NCI-H2029 treated with DMSO at 0.1 percent for 48 hours (cell line): ENCODE measurements at regions not wholly inside any gene's neighbourhood (a gene's known extent, or its start where the extent isn't known, plus 50 kb on each side); places are given as distances from the start of the nearest gene placed in this dataset.

ENCODE experiments used
- DNase-seq: peaks from one replicate; lab custom pipeline; 2025; lab: John Stamatoyannopoulos, UW

DNA sequence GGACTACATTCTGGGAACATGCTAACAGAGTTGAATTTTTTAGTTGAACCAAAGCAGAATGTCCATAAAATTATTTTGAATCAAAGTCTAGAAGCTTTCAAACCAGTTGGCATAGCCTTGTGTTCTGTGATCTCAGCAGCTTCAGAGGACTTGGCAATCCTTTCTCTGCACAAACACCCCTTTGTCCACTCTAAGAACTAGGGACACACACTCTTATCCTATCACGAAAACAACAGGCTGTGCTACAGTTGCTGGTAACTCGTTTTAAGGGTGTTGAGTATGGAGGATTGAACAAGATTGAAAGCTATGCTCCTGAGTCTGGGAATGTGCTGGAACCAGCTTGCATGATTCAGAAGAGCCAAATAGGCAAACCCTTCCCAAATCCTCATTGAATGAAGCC, 76.4 kb upstream of the PRSS58 start:
- DNase-seq = no peak

DNA sequence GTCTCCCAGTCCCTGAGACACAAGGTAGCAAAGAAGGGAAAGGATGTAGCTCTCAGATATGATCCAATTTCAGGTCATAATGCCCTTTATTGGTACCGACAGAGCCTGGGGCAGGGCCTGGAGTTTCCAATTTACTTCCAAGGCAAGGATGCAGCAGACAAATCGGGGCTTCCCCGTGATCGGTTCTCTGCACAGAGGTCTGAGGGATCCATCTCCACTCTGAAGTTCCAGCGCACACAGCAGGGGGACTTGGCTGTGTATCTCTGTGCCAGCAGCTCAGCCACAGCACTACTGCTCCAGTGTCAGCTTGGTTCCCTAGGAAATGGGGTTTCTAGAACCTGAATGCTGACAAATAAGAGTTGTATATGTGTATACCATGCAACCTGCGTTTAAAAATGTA, 74.6 kb upstream of the PRSS58 start:
- DNase-seq = no peak

DNA sequence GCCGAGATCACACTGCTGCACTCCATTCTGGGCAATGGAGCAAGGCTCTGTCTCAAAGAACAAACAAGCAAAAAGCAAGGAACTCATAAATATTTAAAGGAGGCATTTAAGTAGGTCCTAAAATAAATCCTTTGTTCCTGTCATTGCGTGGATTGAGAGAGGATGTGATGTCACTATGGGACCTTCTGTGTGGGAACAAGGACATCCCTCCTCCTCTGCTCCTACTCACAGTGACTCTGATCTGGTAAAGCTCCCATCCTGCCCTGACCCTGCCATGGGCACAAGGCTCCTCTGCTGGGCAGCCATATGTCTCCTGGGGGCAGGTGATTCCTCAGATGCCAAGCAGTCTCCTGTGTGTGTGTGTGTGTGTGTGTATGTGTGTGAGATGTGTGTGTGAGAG, 74.1 kb upstream of the PRSS58 start:
- DNase-seq = no peak

DNA sequence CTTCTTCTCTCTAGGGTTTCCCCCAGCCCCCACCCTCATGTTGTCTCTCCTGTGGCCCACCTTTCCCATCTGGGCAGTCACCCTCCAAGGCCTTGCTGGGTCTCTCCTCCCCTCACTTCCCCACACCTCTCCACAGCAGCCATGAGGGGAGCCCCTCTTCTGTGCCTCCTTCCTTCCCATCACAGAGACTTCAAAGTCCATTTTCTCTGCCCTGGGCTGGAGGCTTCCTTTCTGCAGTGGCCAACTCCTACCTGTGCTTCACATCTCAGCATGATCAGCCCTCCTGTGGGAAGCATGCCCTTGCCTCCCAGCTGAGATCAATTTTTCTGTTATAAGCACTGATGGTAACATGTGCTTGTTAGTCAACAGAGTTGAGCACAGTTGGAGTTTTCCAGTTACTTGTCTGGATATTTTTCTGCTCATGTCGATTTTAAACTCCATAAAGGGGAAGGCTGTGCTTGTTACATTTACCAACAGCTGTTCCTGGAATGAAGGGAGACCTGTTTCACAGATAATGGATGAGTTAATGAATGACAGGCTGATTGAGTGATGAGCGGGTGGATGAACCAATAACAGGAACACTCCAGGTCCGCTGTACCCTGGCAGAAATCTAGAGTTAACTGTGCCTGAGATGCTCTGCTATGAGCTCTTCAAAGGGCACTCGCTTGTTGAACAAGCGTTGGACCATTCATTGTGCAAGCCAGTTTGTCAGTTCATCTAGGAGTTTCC, 71.4 kb upstream of the PRSS58 start:
- DNase-seq = no peak

DNA sequence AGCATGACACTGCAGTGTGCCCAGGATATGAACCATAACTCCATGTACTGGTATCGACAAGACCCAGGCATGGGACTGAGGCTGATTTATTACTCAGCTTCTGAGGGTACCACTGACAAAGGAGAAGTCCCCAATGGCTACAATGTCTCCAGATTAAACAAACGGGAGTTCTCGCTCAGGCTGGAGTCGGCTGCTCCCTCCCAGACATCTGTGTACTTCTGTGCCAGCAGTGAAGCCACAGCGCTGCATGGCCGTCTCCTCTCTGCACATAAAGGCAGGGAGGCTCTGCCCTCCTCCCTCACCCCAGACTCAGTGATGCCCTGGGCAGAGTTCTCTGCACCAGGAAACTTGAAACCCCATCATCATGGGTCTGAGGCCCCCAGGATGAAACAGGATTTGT, 70.7 kb upstream of the PRSS58 start:
- DNase-seq = no peak

DNA sequence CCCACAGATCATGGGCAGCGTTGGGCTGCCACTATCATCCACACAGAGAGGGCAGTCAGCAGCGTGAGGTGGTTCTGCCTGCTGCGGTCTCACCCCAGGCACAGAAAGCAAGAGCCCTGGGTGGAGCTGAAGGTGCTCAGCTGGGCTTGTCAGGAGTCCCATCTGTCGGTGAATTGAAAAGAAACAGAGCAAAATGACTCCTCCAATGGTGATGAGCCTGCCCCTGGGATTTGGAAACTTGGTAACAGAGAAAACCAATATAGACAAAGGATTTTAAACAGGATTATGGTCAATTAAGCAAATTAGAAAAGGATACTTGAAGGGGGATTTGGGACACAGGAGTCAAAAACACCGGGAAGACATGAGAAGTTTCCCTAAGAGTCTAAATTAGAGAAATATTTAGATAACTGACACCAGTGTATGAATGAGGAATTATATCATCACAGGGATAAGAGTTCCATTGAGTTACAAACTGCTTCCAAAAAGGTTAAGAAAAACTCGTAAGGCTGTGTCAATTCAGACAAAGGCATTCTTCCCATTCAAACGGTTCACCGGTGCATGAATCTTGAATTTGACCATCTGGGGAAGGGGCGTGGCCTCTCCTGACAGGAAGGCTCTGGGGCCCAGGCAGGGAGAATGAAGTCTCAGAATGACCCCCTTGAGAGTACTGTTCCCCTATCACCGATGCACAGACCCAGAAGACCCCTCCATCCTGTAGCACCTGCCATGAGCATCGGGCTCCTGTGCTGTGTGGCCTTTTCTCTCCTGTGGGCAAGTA, 70.0 kb upstream of the PRSS58 start:
- no peak for DNase-seq

DNA sequence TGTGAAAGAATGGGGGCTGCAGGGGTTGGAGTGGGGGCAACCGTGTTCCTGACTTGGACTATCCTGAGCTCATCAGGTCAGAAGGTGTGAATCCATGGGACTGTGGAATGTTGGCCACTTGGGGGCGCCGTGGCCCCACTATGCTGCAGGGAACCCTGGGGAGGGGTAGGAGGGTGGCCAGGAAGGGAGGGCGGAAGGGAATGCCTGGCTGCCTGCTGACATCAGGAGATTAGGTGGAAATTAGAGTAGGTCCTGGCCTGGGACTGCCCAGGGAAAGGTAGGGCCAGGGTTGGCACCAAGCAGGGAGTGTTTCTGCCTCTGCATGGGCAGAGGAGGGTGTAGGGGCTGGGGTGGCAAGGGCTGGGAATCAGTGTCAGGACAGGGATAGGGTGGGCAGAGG, 65.8 kb upstream of the PRSS58 start:
- no peak for DNase-seq

DNA sequence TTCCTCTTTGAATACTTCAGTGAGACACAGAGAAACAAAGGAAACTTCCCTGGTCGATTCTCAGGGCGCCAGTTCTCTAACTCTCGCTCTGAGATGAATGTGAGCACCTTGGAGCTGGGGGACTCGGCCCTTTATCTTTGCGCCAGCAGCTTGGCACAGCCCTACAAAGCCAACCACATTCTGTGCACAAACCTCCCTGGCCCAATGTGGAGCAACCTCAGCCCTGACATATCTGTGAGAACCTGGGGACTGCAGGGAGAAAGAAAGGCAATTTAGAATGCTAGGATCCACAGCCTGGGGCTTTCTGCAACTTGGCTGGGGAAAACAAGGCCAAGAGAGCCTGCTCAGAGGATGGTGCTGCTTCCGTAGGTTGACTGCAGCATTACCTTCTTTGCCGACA, 63.5 kb upstream of the PRSS58 start:
- no peak for DNase-seq

DNA sequence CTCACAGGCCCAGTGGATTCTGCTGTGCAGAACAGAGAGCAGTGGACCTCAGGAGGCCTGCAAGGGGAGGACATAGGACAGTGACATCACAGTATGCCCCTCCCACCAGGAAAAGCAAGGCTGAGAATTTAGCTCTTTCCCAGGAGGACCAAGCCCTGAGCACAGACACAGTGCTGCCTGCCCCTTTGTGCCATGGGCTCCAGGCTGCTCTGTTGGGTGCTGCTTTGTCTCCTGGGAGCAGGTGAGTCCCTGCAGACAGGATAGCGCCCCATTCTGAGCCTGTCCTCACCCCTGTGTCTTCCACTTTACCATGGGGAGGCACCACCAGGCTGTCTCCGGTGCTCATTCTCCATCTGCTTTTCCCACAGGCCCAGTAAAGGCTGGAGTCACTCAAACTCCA, 63.0 kb upstream of the PRSS58 start:
- DNase-seq = no peak

DNA sequence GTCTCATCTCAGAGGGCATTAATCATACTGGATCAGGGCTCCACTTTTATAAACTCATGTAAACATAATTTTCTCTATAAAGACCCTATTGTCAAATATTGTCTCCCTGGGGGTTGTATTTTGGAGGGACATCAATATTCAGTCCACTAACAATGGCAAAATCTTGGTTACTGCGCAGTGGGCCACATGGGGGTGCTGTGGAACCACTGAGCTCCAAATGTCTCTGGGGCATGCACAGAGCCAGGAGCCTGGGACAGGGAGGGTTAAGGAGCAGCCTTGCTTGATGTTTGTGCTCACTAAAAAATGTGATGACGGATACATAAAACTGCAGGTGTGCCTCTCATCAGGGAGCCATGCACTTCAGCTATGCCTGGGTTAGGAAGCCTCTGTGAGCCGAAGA, 62.1 kb upstream of the PRSS58 start:
- no peak for DNase-seq

DNA sequence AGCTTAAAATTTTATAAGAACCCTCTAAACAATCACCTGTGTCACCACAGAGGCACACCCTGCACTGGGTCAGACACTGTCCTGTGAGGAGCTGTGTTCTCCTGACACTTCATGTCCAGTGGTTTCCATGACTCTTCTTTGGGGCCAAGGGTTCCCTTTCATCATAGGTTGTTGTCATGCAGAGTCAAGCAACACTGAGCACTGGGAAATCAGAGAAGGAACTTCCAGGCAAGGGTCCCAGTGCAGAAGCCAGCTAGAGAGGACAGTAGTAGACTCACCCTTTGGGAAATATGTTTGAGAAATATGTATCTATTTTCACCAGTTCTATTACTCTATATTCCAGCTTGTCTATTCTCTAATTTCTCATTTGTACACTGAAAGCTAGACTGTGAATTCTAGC, 56.4 kb upstream of the PRSS58 start:
- DNase-seq = no peak

DNA sequence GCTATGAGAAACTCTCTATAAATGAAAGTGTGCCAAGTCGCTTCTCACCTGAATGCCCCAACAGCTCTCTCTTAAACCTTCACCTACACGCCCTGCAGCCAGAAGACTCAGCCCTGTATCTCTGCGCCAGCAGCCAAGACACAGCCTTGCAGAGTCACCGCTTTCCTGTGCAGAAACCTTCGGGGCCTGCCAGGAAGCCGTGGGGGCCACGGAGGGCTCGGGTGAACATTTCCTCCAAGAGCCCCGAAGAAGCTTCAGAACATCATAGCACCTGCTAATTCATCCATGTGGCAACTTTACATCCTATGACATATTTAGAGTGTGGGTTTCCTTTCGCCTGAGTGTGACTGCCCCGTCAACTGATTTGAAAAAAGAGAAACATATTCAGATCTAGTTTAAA, 55.7 kb upstream of the PRSS58 start:
- no peak for DNase-seq

DNA sequence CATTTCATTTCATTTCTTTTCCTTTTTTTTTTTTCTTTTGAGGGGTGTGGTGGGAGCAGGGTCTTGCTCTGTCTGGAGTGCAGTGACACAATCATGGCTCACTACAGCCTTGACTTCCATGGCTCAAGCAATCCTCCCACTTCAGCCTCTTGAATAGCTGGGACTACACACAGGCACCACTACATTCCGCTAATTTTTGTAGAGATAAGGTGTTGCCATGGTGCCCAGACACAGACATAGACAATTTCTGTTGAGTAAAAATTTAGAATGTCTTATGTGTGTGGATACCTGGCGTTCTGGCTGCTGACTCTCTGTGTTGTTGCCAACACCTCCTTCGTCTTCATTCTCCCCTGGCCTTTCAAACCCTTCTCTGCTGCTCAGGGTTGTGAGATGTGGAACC, 54.0 kb upstream of the PRSS58 start:
- DNase-seq = no peak

DNA sequence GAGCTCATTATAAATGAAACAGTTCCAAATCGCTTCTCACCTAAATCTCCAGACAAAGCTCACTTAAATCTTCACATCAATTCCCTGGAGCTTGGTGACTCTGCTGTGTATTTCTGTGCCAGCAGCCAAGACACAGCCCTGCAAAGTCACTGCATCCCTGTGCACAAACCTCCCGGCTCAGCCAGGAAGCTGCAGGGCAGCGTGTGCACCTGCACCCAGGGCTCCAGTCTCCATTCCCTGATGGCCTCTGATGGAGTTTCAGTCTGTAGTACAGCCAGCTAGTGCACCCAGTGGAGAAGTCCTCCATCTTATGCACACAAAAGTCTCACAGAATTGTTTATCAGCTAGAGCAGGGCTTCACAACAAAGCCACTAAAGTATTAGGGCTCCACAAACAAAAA, 51.1 kb upstream of the PRSS58 start:
- no peak for DNase-seq

DNA sequence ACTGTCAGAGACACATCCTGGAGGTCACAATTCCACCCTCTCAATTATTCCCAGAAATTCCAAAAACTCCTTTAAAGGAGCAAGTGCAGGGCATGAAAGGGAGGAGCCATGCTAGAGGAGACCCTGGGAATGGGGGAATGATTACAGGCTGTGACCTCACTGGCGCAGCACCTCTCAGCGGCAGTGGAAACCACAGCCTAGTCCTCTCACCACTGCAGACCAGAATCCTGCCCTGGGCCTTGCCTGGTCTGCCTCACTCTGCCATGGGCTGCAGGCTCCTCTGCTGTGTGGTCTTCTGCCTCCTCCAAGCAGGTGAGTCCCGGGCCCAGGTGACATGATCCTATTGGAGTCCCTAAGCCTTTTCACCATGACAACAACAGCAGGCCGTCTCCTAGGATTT, 50.5 kb upstream of the PRSS58 start:
- DNase-seq = no peak
